ENCODE measurements at regions not wholly inside any gene's neighbourhood (a gene's known extent, or its start where the extent isn't known, plus 50 kb on each side); places are given as distances from the start of the nearest gene placed in this dataset.

GRCh38 chr13:23991119-23991518 is 93.8 kb upstream of the C1QTNF9B start:
- no peak overlapping the region for H3K27ac ChIP-seq
- TF ChIP-seq ZFX (IDR thresholded peaks at IDR 0.05) (no peak), CTCF (conservative IDR thresholded peaks at IDR 0.05) (no peak)

- no peak for TF ChIP-seq ZFX (IDR thresholded peaks at IDR 0.05)
- no peak for TF ChIP-seq CTCF (conservative IDR thresholded peaks at IDR 0.05)
- H3K27ac ChIP-seq = no peak overlapping the region
Observed at GRCh38 chr13:23992781-23993679, 95.7 kb upstream of the C1QTNF9B start.

- H3K27ac ChIP-seq = no peak overlapping the region
- TF ChIP-seq CTCF (conservative IDR thresholded peaks at IDR 0.05) = no peak
- TF ChIP-seq ZFX (IDR thresholded peaks at IDR 0.05) = no peak
Observed at GRCh38 chr13:23993680-23993985, 96.3 kb upstream of the C1QTNF9B start.

- no peak for TF ChIP-seq ZFX (IDR thresholded peaks at IDR 0.05)
- no peak for TF ChIP-seq CTCF (conservative IDR thresholded peaks at IDR 0.05)
Observed at GRCh38 chr13:23995283-23996073, 98.2 kb upstream of the C1QTNF9B start.

GRCh38 chr13:23996456-23996855 is 99.2 kb upstream of the C1QTNF9B start:
- H3K27ac ChIP-seq = no peak overlapping the region
- no peak for TF ChIP-seq CTCF (conservative IDR thresholded peaks at IDR 0.05)
- TF ChIP-seq ZFX (IDR thresholded peaks at IDR 0.05) = no peak

More at GRCh38 chr13:23995283-23996073, 98.2 kb upstream of the C1QTNF9B start:
- H3K27ac ChIP-seq = no peak overlapping the region

- TF ChIP-seq ZFX (IDR thresholded peaks at IDR 0.05) (no peak), CTCF (conservative IDR thresholded peaks at IDR 0.05) (no peak)
- no peak overlapping the region for H3K27ac ChIP-seq
Observed at GRCh38 chr13:23999424-23999823, 102.1 kb upstream of the C1QTNF9B start.

GRCh38 chr13:24002206-24002815 is 105.0 kb upstream of the C1QTNF9B start:
- H3K27ac ChIP-seq = no peak overlapping the region
- no peak for TF ChIP-seq CTCF (conservative IDR thresholded peaks at IDR 0.05)
- no peak for TF ChIP-seq ZFX (IDR thresholded peaks at IDR 0.05)
